ENCODE measurements at regions not wholly inside any gene's neighbourhood (a gene's known extent, or its start where the extent isn't known, plus 50 kb on each side); places are given as distances from the start of the nearest gene placed in this dataset.
"Not testable (repeated sequence)": the region's sequence is repeated elsewhere in the genome, so short reads cannot be mapped to it uniquely, and the experiment has no call there.

DNA sequence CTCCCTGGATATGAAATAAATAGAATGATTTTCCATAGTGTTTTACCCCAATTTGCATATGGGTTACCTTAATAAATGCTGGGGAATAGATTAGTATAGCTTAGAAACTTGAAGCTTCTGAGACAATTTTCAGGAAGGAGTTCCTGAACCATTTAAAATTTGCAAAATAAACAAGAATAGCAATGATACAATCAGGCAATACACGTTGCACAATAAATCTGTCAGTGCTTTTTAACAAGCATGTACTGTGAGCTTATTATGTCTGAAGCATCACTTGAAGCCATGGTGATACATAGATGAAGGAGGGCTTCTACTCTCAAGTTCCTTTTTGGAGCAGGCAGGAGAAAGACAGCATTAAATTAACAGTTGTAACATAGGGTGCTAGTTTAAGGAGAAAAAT is 84.2 kb upstream of the WDFY3 start:
- H3K4me3 ChIP-seq (ENCODE audit: low read depth, low read length), result no peak overlapping the region
- DNase-seq (ENCODE audit: low read depth), result peak; percentile 50
- TF ChIP-seq, protein P1, sequence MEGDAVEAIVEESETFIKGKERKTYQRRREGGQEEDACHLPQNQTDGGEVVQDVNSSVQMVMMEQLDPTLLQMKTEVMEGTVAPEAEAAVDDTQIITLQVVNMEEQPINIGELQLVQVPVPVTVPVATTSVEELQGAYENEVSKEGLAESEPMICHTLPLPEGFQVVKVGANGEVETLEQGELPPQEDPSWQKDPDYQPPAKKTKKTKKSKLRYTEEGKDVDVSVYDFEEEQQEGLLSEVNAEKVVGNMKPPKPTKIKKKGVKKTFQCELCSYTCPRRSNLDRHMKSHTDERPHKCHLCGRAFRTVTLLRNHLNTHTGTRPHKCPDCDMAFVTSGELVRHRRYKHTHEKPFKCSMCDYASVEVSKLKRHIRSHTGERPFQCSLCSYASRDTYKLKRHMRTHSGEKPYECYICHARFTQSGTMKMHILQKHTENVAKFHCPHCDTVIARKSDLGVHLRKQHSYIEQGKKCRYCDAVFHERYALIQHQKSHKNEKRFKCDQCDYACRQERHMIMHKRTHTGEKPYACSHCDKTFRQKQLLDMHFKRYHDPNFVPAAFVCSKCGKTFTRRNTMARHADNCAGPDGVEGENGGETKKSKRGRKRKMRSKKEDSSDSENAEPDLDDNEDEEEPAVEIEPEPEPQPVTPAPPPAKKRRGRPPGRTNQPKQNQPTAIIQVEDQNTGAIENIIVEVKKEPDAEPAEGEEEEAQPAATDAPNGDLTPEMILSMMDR (IDR thresholded peaks at IDR 0.05; ENCODE audit: control insufficient read depth, extremely low read depth, insufficient read depth), result no peak

DNA sequence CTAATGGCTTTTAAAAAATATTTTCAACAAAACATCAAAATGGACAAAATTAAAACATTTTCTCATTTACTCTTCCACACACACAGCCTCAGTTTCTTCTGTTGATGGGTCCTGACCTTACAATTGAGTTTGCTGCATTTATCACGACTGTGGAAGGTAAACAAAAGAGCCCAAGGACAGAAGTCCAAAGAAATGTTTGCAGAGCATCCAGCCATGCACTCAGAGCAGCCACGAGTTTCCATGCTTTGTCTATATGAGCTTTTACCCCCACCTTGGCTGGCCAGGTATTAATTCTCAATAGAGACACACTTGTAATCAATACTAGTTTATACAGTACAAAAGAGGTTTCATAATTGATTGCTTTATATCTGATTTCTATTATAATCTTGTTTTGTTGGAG is 85.0 kb upstream of the WDFY3 start:
- H3K4me3 ChIP-seq (ENCODE audit: low read depth, low read length), result no peak overlapping the region
- TF ChIP-seq, protein P1 (IDR thresholded peaks at IDR 0.05; ENCODE audit: control insufficient read depth, extremely low read depth, insufficient read depth), result no peak
- DNase-seq (ENCODE audit: low read depth), result no peak

DNA sequence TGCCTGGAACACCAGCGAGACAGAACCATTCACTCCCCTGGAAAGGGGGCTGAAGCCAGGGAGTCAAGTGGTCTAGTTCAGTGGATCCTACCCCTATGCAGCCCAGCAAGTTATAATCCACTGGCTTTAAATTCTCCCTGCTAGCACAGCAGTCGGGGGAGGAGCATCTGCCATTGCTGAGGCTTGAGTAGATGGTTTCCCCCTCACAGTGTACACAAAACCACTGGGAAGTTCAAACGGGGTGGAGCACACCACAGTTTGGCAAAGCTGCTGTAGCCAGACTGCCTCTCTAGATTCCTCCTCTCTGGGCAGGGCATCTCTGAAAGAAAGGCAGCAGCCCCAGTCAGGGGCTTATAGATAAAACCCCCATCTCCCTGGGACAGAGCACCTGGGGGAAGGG is 88.4 kb upstream of the WDFY3 start:
- H3K4me3 ChIP-seq (ENCODE audit: low read depth, low read length); DNase-seq (ENCODE audit: low read depth): not testable (repeated sequence)

DNA sequence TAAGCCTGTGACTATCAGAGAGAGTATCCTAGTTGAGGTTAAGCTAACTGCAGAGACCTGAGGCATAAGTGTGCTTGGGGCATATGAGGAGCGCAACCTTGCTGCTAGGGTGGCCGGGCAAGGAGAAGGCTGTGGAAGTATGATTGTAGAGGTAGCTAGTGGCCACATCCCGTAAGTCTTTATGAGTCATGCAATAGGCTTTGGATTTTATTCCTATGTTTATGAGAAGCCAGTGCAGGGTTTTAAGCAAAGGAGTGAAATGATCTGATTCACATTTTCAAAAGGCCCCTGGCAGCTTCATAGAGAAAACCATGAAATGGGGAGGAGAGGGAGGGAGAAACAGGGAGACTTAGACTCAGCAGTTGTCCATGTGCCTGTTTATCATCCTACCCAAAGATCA is 92.1 kb upstream of the WDFY3 start:
- DNase-seq (ENCODE audit: low read depth), result no peak
- TF ChIP-seq, protein P1 (IDR thresholded peaks at IDR 0.05; ENCODE audit: control insufficient read depth, extremely low read depth, insufficient read depth), result no peak
- H3K4me3 ChIP-seq (ENCODE audit: low read depth, low read length), result no peak overlapping the region

DNA sequence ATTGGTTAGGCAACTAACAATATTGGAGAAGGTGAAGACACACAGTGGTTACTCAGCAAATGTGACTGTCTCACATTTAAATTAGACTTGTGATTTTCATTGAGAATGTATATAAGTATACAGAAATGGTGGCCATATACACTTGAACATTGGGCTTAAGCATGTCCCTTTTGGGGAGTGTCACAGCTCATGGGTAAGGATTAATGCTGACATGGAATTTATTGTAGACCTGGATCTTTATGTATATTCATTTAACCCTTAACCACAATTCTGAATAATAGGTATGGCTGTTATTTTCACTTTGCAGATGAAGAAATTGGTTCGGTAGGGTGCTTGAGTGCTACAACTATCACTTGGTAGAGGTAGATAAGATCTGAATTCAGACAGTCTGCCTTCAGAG is 95.5 kb upstream of the WDFY3 start:
- no peak overlapping the region for H3K4me3 ChIP-seq (ENCODE audit: low read depth, low read length)
- TF ChIP-seq, protein P1 (IDR thresholded peaks at IDR 0.05; ENCODE audit: control insufficient read depth, extremely low read depth, insufficient read depth), result no peak
- no peak for DNase-seq (ENCODE audit: low read depth)

DNA sequence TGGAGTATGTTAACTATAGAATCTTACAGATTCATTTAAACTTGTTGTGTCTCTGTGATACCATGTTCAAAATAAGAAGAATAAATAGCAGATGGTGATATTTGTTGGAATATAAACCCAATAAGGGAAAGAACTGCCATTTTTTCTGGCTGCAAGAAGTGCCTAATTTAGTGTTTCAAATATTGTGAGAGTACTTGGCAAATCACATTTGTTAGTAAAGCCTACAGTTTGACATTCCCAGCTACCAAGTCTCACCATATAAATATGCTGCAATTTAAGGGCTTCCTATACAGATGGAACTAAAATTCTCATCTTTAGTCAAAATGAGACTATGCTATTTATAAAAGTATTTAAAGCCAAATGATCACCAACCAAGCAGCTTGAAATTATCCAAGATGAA is 96.0 kb upstream of the WDFY3 start:
- no peak for DNase-seq (ENCODE audit: low read depth)
- H3K4me3 ChIP-seq (ENCODE audit: low read depth, low read length), result no peak overlapping the region
- TF ChIP-seq, protein P1 (IDR thresholded peaks at IDR 0.05; ENCODE audit: control insufficient read depth, extremely low read depth, insufficient read depth), result no peak

DNA sequence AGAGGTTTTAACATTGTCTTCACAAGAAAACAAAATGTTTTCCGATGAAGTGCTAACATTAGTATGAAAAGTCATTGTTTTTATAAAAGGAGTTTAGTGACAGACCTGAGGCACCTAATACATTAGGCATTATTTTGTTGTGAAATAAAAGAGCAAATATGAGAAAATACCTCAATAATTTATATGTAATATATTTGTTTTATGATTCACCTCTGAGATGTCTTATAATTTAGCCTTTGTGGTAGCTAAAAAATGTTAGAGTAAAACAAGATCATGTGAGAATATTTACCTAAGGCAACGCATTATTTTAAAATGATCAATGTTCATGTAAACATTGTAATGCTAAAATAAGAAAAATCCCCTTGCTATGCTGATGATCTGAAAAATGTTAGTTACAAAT is 100.9 kb upstream of the WDFY3 start:
- no peak for DNase-seq (ENCODE audit: low read depth)
- no peak overlapping the region for H3K4me3 ChIP-seq (ENCODE audit: low read depth, low read length)
- TF ChIP-seq, protein P1 (IDR thresholded peaks at IDR 0.05; ENCODE audit: control insufficient read depth, extremely low read depth, insufficient read depth), result no peak

DNA sequence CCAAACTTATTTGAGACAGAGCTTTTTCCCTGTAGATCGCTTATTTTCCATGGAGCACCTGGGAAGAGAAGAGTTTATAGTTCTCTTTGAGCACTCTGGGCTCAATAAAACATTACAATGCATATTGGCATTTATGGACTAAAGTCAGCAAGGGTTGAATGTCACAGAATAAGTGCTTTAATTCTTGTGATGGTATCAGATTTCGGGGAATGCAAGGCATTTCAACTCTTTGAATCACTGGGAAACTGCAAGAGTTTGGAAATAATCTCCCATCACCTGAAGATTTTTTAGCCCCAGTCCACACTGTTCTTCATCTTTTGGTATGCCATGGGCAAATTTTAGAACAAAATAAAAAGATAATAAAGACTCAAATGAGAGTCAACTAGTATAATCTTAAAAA is 111.5 kb upstream of the WDFY3 start:
- no peak overlapping the region for H3K4me3 ChIP-seq (ENCODE audit: low read depth, low read length)
- TF ChIP-seq, protein P1 (IDR thresholded peaks at IDR 0.05; ENCODE audit: control insufficient read depth, extremely low read depth, insufficient read depth), result no peak
- no peak for DNase-seq (ENCODE audit: low read depth)

Measured in LNCaP clone FGC (cell line).